PFSK-1 (cell line): ENCODE measurements at regions not wholly inside any gene's neighbourhood (a gene's known extent, or its start where the extent isn't known, plus 50 kb on each side); places are given as distances from the start of the nearest gene placed in this dataset.

Source experiments
- FOXP2 ChIP-seq: optimal IDR thresholded peaks from 2 replicates; pipeline ENCODE3; 2011; ENCODE audit warnings: borderline replicate concordance, control low read depth, inconsistent platforms; ENCODE audit not compliant: insufficient read depth; ENCODE audit errors: extremely low read length, extremely low read depth
- POLR2AphosphoS5 ChIP-seq: IDR thresholded peaks from 2 replicates; pipeline ENCODE4 v1.6.1; 2012; ENCODE audit warnings: low read depth, mild to moderate bottlenecking, control low read depth, low read length, moderate library complexity
- SIN3A ChIP-seq: IDR thresholded peaks from 2 replicates; pipeline ENCODE4 v1.6.1; 2012; ENCODE audit warnings: mild to moderate bottlenecking, low read length, moderate library complexity, borderline replicate concordance; ENCODE audit not compliant: insufficient read depth
- TAF1 ChIP-seq: IDR thresholded peaks from 2 replicates; pipeline ENCODE4 v1.6.1; 2012; ENCODE audit warnings: low read length, control low read depth, borderline replicate concordance; ENCODE audit not compliant: insufficient read depth
- TF ChIP-seq, protein P1 (sequence below), 2 experiments: IDR thresholded peaks; 2 replicates each; pipeline versions ENCODE4 v1.6.1 to v1.8.0; 2011 to 2012; ENCODE audit warnings: low read depth in 2 of 2, low read length in 2 of 2, control low read depth in 1 of 2, inconsistent platforms in 1 of 2, mild to moderate bottlenecking in 1 of 2, moderate library complexity in 1 of 2; ENCODE audit not compliant: insufficient read depth in 1 of 2

DNA sequence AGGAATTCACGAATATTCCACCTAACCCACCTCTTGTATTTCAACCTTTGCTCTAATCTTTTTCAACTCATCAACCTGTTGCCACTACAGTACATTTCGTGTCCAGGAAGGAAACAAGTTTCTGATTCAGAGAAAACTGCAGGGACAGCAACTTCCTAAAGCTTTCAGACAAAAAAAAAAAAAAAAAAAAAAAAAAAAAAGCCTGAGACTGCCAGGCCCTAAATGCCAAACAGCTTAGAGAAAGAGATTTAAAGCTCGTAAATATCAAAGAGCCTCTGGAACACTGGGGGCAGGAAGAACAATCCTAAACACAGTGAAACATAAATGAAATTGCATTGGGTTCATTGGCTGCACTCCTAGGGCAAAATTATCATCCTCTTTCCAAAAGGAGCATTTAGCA is 411.2 kb upstream of the SPTLC3 start:
- no peak for TF ChIP-seq SIN3A
- TF ChIP-seq, protein P1, sequence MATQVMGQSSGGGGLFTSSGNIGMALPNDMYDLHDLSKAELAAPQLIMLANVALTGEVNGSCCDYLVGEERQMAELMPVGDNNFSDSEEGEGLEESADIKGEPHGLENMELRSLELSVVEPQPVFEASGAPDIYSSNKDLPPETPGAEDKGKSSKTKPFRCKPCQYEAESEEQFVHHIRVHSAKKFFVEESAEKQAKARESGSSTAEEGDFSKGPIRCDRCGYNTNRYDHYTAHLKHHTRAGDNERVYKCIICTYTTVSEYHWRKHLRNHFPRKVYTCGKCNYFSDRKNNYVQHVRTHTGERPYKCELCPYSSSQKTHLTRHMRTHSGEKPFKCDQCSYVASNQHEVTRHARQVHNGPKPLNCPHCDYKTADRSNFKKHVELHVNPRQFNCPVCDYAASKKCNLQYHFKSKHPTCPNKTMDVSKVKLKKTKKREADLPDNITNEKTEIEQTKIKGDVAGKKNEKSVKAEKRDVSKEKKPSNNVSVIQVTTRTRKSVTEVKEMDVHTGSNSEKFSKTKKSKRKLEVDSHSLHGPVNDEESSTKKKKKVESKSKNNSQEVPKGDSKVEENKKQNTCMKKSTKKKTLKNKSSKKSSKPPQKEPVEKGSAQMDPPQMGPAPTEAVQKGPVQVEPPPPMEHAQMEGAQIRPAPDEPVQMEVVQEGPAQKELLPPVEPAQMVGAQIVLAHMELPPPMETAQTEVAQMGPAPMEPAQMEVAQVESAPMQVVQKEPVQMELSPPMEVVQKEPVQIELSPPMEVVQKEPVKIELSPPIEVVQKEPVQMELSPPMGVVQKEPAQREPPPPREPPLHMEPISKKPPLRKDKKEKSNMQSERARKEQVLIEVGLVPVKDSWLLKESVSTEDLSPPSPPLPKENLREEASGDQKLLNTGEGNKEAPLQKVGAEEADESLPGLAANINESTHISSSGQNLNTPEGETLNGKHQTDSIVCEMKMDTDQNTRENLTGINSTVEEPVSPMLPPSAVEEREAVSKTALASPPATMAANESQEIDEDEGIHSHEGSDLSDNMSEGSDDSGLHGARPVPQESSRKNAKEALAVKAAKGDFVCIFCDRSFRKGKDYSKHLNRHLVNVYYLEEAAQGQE (IDR thresholded peaks at IDR 0.05; ENCODE audit: insufficient read depth in 1 of 2, low read depth in 2 of 2, low read length in 2 of 2): no peak

DNA sequence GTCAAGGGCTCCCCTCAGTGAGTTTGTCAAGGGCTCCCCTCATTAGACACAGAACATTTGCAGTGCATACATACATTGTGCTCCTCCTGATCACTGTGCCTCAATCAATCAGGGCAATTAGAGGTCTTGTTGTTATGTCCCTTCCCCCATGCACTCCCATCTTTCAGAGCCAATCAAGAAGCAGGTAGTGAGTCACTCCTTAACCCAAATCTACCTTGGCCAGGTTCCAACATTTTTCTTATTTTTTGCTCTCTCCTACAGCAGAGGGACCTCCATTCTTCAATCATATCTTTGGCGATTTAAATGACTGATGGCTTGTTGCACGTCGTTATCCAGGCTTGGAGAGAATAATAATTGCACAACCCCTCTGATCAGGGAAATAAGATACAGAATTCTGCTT is 409.9 kb upstream of the SPTLC3 start:
- TF ChIP-seq, protein P1 (IDR thresholded peaks at IDR 0.05; ENCODE audit: insufficient read depth in 1 of 2, low read depth in 2 of 2, low read length in 2 of 2): no peak
- no peak for TF ChIP-seq POLR2AphosphoS5
- TF ChIP-seq SIN3A: no peak
- TF ChIP-seq FOXP2: no peak
- TF ChIP-seq TAF1: no peak

DNA sequence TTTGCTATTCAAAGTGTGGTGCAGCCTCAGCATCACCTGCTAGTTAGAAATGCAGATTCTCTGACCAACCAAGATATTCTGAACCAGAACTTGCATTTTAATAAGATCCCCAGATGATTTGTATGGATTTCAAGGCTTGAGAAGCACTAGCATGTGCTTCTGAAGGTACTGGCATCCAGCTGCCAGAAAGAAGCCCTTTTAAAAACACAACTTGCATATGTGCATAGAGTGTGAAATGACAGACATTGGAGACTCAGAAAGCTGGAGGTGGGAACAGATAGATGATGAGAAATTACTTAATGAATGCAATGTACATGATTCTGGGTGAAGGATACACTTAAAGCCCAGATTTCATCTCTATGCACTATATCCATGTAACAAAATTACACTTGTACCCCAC is 409.3 kb upstream of the SPTLC3 start:
- TF ChIP-seq, protein P1 (IDR thresholded peaks at IDR 0.05; ENCODE audit: insufficient read depth in 1 of 2, low read depth in 2 of 2, low read length in 2 of 2): no peak
- TF ChIP-seq POLR2AphosphoS5 (no peak), FOXP2 (no peak), TAF1 (no peak), SIN3A (no peak)

DNA sequence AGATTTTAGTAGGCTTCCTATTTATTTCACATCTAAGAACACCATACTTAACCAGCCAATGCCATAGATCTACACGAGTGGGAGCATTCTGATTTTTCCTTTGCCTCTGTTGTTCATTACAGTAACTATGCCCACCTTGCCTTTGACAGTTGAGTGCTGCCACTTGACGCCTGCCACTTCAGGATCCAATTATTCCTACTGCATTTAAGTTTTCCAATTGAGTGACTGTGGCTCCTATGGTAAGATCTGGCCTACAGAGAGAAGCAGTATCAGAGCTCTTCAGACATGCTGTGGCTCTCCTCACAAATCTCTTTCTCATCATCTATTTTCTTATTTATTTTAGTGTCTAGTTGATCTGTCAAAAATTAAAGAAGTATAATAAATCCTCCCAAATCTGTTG is 403.0 kb upstream of the SPTLC3 start:
- TF ChIP-seq, protein P1 (IDR thresholded peaks at IDR 0.05; ENCODE audit: insufficient read depth in 1 of 2, low read depth in 2 of 2, low read length in 2 of 2): no peak
- TF ChIP-seq FOXP2: no peak

DNA sequence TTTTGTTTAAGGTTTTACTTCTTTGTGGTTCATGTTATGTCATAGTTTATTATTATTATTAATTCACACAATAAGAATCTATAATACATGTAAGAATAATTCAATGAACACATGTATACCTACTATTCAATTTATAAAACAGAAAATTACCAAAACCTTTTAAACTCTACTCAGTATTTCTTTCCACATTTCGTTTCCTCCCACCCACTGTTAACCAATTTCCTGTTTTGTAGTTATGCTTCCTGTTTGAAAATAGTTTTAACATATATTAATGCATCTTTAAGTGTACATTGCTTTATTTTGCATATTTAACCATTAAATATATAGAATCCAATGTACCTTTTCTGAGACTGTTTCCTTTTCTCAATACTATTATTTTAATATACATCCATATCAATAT is 397.9 kb upstream of the SPTLC3 start:
- TF ChIP-seq POLR2AphosphoS5 (no peak), TAF1 (no peak), SIN3A (no peak), FOXP2 (no peak)
- TF ChIP-seq, protein P1 (IDR thresholded peaks at IDR 0.05; ENCODE audit: insufficient read depth in 1 of 2, low read depth in 2 of 2, low read length in 2 of 2): no peak
